Fibroblast of lung (primary cell): ENCODE measurements at regions not wholly inside any gene's neighbourhood (a gene's known extent, or its start where the extent isn't known, plus 50 kb on each side); places are given as distances from the start of the nearest gene placed in this dataset.

Experiments used
- DNase-seq, 2 donors: peaks; one replicate each; pipeline versions ENCODE4 v3.0.0 to v3.0.0-alpha.2; 2010; ENCODE audit warnings: low read depth in 2 of 2
- H2AFZ ChIP-seq: 2 replicates; pipeline ENCODE4 v1.5.1; 2012; ENCODE audit warnings: low read length, control low read depth, inconsistent platforms
- H3K27ac ChIP-seq: 2 replicates; pipeline ENCODE4 v1.5.1; 2011; ENCODE audit warnings: low read length, control low read depth; ENCODE audit not compliant: insufficient read depth
- H3K27me3 ChIP-seq: 2 replicates; pipeline ENCODE4 v1.5.1; 2011; ENCODE audit warnings: mild to moderate bottlenecking, low read length; ENCODE audit not compliant: control insufficient read depth, insufficient read depth
- H3K36me3 ChIP-seq: 2 replicates; pipeline ENCODE4 v1.5.1; 2011; ENCODE audit warnings: low read length; ENCODE audit not compliant: control insufficient read depth, insufficient read depth
- H3K4me1 ChIP-seq: 2 replicates; pipeline ENCODE4 v1.5.1; 2011; ENCODE audit warnings: low read length; ENCODE audit not compliant: control insufficient read depth, insufficient read depth; ENCODE audit errors: extremely low read depth
- H3K4me2 ChIP-seq: 2 replicates; pipeline ENCODE4 v1.5.1; 2011; ENCODE audit warnings: low read length, control low read depth; ENCODE audit not compliant: insufficient read depth; ENCODE audit errors: extremely low read depth
- H3K4me3 ChIP-seq, 4 experiments: fragments of 200-600 bp in 1 of 4; sonication (generic) in 1 of 4; replicated peaks in 1 of 4; 2 replicates each; pipeline ENCODE4 v1.5.1; 2011 to 2016; ENCODE audit warnings: low read length in 4 of 4, low read depth in 3 of 4, mild to moderate bottlenecking in 3 of 4, control low read depth in 2 of 4, inconsistent platforms in 1 of 4, mixed read lengths in 1 of 4; ENCODE audit not compliant: insufficient read depth in 1 of 4; ENCODE audit errors: control extremely low read depth in 1 of 4
- H3K79me2 ChIP-seq: 2 replicates; pipeline ENCODE4 v1.5.1; 2012; ENCODE audit warnings: mild to moderate bottlenecking, low read length, inconsistent platforms; ENCODE audit not compliant: control insufficient read depth, insufficient read depth
- H3K9ac ChIP-seq: 2 replicates; pipeline ENCODE4 v1.5.1; 2011; ENCODE audit warnings: mild to moderate bottlenecking, low read length, control low read depth; ENCODE audit not compliant: insufficient read depth
- H3K9me3 ChIP-seq: 2 replicates; pipeline ENCODE4 v1.5.1; 2012; ENCODE audit warnings: low read depth, low read length; ENCODE audit not compliant: control insufficient read depth, insufficient read depth
- H4K20me1 ChIP-seq: 2 replicates; pipeline ENCODE4 v1.5.1; 2011; ENCODE audit warnings: low read length; ENCODE audit not compliant: control insufficient read depth, insufficient read depth; ENCODE audit errors: extremely low read depth
- EZH2 ChIP-seq: IDR thresholded peaks from 2 replicates; pipeline ENCODE4 v1.5.1; 2012; ENCODE audit warnings: low read length, control low read depth, mild to moderate bottlenecking; ENCODE audit errors: missing control alignments
- TF ChIP-seq, protein P1 (sequence below), 2 donors: IDR thresholded peaks in 1 of 2; conservative IDR thresholded peaks in 1 of 2; 1 replicate in 1 of 2; 2 replicates in 1 of 2; pipeline ENCODE4 v1.5.1; 2011 to 2012; ENCODE audit warnings: low read length in 2 of 2, control low read depth in 1 of 2, inconsistent platforms in 1 of 2, low read depth in 1 of 2, mild to moderate bottlenecking in 1 of 2

DNA sequence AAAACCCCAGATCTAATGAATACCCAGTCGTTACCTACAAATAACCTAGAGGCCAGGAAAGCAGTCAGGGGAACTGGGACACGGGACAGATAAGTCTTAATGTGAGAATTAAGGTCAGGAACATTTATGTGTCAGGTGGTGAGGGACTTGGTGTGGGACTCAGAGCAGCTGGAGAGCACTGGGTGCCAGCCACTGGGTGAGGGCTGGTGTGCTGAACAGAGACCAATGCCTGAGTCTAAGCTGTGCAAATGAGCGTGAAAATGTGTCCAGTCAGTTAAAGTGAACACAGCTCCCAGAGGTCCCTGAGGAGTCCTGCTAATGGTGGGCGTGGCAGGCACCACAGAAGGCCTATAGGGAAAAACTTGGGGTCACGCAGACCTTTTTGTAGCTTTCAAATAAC, 225.9 kb downstream of the C1D start:
- peaks cover 2% of the 10 kb centered on the region for H3K4me1 ChIP-seq
- TF ChIP-seq, protein P1, sequence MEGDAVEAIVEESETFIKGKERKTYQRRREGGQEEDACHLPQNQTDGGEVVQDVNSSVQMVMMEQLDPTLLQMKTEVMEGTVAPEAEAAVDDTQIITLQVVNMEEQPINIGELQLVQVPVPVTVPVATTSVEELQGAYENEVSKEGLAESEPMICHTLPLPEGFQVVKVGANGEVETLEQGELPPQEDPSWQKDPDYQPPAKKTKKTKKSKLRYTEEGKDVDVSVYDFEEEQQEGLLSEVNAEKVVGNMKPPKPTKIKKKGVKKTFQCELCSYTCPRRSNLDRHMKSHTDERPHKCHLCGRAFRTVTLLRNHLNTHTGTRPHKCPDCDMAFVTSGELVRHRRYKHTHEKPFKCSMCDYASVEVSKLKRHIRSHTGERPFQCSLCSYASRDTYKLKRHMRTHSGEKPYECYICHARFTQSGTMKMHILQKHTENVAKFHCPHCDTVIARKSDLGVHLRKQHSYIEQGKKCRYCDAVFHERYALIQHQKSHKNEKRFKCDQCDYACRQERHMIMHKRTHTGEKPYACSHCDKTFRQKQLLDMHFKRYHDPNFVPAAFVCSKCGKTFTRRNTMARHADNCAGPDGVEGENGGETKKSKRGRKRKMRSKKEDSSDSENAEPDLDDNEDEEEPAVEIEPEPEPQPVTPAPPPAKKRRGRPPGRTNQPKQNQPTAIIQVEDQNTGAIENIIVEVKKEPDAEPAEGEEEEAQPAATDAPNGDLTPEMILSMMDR (conservative IDR thresholded peaks at IDR 0.05 in 1 of 2, IDR thresholded peaks at IDR 0.05 in 1 of 2; ENCODE audit: low read depth in 1 of 2, low read length in 2 of 2) = no peak
- no peak for TF ChIP-seq EZH2
- H2AFZ ChIP-seq = no peak overlapping the region
- DNase-seq = no peak
- no peaks in the 10 kb centered on the region for H3K36me3 ChIP-seq
- no peak overlapping the region for H3K9ac ChIP-seq
- H3K4me2 ChIP-seq = no peak overlapping the region
- no peaks in the 10 kb centered on the region for H3K27me3 ChIP-seq
- H3K79me2 ChIP-seq = no peaks in the 10 kb centered on the region
- H4K20me1 ChIP-seq = no peaks in the 10 kb centered on the region
- no peaks in the 10 kb centered on the region for H3K9me3 ChIP-seq
- H3K4me3 ChIP-seq = no peak overlapping the region
- H3K27ac ChIP-seq = no peak overlapping the region

DNA sequence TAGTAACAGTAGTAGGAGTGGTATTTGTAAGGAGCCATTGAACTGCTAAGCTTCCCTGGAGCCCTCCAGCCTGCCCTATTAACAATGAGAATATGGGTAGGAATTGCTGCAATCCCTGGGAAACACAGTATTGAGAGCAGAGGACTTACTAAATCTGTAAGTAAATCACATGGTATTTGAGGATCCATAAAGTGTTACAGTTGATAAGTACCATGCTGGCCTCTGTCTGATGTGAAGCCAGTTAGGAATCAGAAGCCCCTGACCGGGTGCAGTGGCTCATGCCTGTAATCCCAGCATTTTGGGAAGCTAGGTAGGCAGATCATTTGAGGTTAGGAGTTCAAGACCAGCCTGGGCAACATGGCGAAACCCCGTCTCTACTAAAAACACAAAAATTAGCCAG, 224.6 kb downstream of the C1D start:
- TF ChIP-seq EZH2 = no peak
- TF ChIP-seq, protein P1 (conservative IDR thresholded peaks at IDR 0.05 in 1 of 2, IDR thresholded peaks at IDR 0.05 in 1 of 2; ENCODE audit: low read depth in 1 of 2, low read length in 2 of 2) = no peak
- no peak for DNase-seq
- H2AFZ ChIP-seq = no peak overlapping the region
- no peak overlapping the region for H3K27ac ChIP-seq
- H3K9me3 ChIP-seq = no peaks in the 10 kb centered on the region
- no peaks in the 10 kb centered on the region for H3K36me3 ChIP-seq
- no peak overlapping the region for H3K9ac ChIP-seq
- no peak overlapping the region for H3K4me2 ChIP-seq
- H3K4me3 ChIP-seq = no peak overlapping the region
- no peaks in the 10 kb centered on the region for H3K79me2 ChIP-seq
- H3K4me1 ChIP-seq = peaks cover 2% of the 10 kb centered on the region
- no peaks in the 10 kb centered on the region for H3K27me3 ChIP-seq
- no peaks in the 10 kb centered on the region for H4K20me1 ChIP-seq

DNA sequence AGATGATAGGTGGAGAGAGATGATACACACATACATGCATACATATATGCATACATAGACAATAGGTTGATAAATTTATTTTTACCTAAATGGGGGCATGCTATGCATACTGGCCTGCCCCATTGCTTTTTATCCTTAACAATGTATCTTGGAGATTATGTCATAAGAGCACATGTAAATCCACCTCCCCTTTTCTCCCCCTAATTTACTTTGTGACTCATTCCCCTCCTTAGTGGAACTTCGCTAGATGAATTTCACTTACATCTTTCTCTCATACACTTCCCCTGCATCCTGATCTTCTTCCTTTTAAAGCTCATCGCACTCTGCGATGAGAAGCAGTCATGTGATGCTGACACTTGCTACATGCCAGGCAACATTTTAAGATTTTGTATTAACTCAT, 223.6 kb downstream of the C1D start:
- TF ChIP-seq EZH2 = no peak
- TF ChIP-seq, protein P1 (conservative IDR thresholded peaks at IDR 0.05 in 1 of 2, IDR thresholded peaks at IDR 0.05 in 1 of 2; ENCODE audit: low read depth in 1 of 2, low read length in 2 of 2) = no peak
- no peak overlapping the region for H3K9ac ChIP-seq
- no peaks in the 10 kb centered on the region for H3K79me2 ChIP-seq
- peaks cover 2% of the 10 kb centered on the region for H3K4me1 ChIP-seq
- H3K27ac ChIP-seq = no peak overlapping the region
- H3K36me3 ChIP-seq = no peaks in the 10 kb centered on the region
- no peaks in the 10 kb centered on the region for H4K20me1 ChIP-seq
- H2AFZ ChIP-seq = no peak overlapping the region
- no peak overlapping the region for H3K4me3 ChIP-seq
- no peaks in the 10 kb centered on the region for H3K9me3 ChIP-seq
- H3K4me2 ChIP-seq = peak overlapping the region; percentile 25
- no peaks in the 10 kb centered on the region for H3K27me3 ChIP-seq
- peak; percentile 58 to 63 for DNase-seq
